ENCODE measurements at regions not wholly inside any gene's neighbourhood (a gene's known extent, or its start where the extent isn't known, plus 50 kb on each side); places are given as distances from the start of the nearest gene placed in this dataset.

- CTCF ChIA-PET = no interaction called here
- Histone ChIP-seq H3K27me3 (ENCODE audit: control insufficient read depth, insufficient read depth, low read length) (peaks cover 9% of the 10 kb centered on the region), H3K36me3 (ENCODE audit: control insufficient read depth, insufficient read depth, low read length) (no peaks in the 10 kb centered on the region), H3K4me3 (ENCODE audit: low read depth, low read length) (no peak overlapping the region)
- no peak for DNase-seq (ENCODE audit: low read depth)
- TF ChIP-seq, protein P1, sequence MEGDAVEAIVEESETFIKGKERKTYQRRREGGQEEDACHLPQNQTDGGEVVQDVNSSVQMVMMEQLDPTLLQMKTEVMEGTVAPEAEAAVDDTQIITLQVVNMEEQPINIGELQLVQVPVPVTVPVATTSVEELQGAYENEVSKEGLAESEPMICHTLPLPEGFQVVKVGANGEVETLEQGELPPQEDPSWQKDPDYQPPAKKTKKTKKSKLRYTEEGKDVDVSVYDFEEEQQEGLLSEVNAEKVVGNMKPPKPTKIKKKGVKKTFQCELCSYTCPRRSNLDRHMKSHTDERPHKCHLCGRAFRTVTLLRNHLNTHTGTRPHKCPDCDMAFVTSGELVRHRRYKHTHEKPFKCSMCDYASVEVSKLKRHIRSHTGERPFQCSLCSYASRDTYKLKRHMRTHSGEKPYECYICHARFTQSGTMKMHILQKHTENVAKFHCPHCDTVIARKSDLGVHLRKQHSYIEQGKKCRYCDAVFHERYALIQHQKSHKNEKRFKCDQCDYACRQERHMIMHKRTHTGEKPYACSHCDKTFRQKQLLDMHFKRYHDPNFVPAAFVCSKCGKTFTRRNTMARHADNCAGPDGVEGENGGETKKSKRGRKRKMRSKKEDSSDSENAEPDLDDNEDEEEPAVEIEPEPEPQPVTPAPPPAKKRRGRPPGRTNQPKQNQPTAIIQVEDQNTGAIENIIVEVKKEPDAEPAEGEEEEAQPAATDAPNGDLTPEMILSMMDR (IDR thresholded peaks at IDR 0.05; ENCODE audit: insufficient read depth, low read depth, low read length) = no peak
- POLR2A ChIA-PET = no interaction called here
These were observed 78.5 kb upstream of the PCBD1 start for GRCh38 chr10:70966646-70967553.

DNA sequence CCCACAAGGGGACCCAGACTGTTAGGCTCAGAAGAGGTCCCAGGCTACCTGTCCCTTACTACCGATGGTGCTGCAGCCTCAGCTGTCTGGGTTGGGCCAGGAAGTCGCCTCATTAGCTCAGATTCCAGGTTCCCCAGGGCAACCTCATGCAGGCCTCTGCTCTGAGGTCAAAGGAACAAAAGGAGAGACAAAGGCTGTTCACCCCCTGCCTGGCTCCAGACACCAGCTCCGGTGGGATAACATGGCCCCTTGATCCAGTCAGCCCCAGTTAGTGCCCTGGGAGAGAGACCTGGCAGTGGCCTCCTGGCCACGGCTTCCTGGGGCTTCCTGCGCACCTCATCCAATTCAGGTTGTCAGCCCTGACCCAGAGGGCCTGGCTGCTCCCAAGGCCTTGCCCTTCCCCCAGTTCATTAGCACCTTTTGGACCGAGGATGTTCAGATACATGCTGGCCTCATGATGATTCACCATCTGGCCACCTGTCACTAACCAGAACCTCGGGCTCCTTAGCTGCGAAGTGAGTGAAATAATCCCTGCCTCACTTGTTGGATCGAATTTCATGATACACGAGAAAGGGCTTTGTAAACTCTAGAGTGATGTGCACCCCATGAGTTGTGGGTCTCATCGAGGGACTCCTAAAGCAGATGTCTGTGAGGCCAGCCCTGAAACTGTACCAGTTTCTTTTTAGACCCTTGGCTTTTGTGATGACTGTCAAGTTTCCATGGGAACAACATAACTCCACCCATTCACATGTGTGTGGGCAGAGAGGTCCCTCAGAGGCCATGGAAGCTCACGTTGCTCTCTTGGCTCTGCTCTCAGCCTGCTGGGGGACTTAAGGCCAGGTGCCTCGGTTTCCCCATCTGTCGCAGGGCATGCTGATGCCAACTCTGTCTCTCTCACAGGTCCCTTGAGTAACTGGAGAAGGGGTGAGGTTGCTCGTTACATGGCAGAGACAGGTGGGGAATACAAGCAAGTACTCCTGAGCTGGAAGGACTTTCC is 79.5 kb upstream of the PCBD1 start:
- CTCF ChIA-PET = no interaction called here
- H3K27me3 ChIP-seq (ENCODE audit: control insufficient read depth, insufficient read depth, low read length) = peaks cover 9% of the 10 kb centered on the region
- H3K4me3 ChIP-seq (ENCODE audit: low read depth, low read length) = no peak overlapping the region
- TF ChIP-seq, protein P1 (IDR thresholded peaks at IDR 0.05; ENCODE audit: insufficient read depth, low read depth, low read length) = no peak
- POLR2A ChIA-PET = no interaction called here
- no peak for DNase-seq (ENCODE audit: low read depth)
- no peaks in the 10 kb centered on the region for H3K36me3 ChIP-seq (ENCODE audit: control insufficient read depth, insufficient read depth, low read length)

- H3K4me3 ChIP-seq (ENCODE audit: low read depth, low read length) = no peak overlapping the region
- POLR2A ChIA-PET = no interaction called here
- TF ChIP-seq, protein P1 (IDR thresholded peaks at IDR 0.05; ENCODE audit: insufficient read depth, low read depth, low read length) = no peak
- H3K27me3 ChIP-seq (ENCODE audit: control insufficient read depth, insufficient read depth, low read length) = peaks cover 6% of the 10 kb centered on the region
- CTCF ChIA-PET = no interaction called here
- H3K36me3 ChIP-seq (ENCODE audit: control insufficient read depth, insufficient read depth, low read length) = no peaks in the 10 kb centered on the region
- DNase-seq (ENCODE audit: low read depth) = no peak
These were observed 80.8 kb upstream of the PCBD1 start for GRCh38 chr10:70969188-70969587.

GRCh38 chr10:70970830-70971229 is 82.5 kb upstream of the PCBD1 start:
- Histone ChIP-seq H3K36me3 (ENCODE audit: control insufficient read depth, insufficient read depth, low read length) (no peaks in the 10 kb centered on the region), H3K27me3 (ENCODE audit: control insufficient read depth, insufficient read depth, low read length) (peaks cover 9% of the 10 kb centered on the region), H3K4me3 (ENCODE audit: low read depth, low read length) (no peak overlapping the region)
- ChIA-PET CTCF (no interaction called here), POLR2A (no interaction called here)
- no peak for DNase-seq (ENCODE audit: low read depth)
- TF ChIP-seq, protein P1 (IDR thresholded peaks at IDR 0.05; ENCODE audit: insufficient read depth, low read depth, low read length) = no peak

GRCh38 chr10:70973275-70973674 is 84.9 kb upstream of the PCBD1 start:
- POLR2A ChIA-PET = no interaction called here
- no peak for DNase-seq (ENCODE audit: low read depth)
- CTCF ChIA-PET = interaction anchor here (0.9 kb wide), 1 partner anchor 9 kb away, joined by 3 read pairs; no protein-coding TSS in a partner anchor
- TF ChIP-seq, protein P1 (IDR thresholded peaks at IDR 0.05; ENCODE audit: insufficient read depth, low read depth, low read length) = no peak
- Histone ChIP-seq H3K36me3 (ENCODE audit: control insufficient read depth, insufficient read depth, low read length) (no peaks in the 10 kb centered on the region), H3K27me3 (ENCODE audit: control insufficient read depth, insufficient read depth, low read length) (peaks cover 7% of the 10 kb centered on the region), H3K4me3 (ENCODE audit: low read depth, low read length) (no peak overlapping the region)

All from BJ (cell line).